GM12864 (cell line): ENCODE measurements at regions not wholly inside any gene's neighbourhood (a gene's known extent, or its start where the extent isn't known, plus 50 kb on each side); places are given as distances from the start of the nearest gene placed in this dataset.

Source experiments
- DNase-seq: peaks from one replicate; pipeline ENCODE4 v3.0.0-alpha.2; 2011; ENCODE audit warnings: low read depth
- H3K4me3 ChIP-seq: 2 replicates; pipeline ENCODE4 v1.5.1; 2011; ENCODE audit warnings: mild to moderate bottlenecking, low read depth, low read length, control low read depth
- TF ChIP-seq, protein P1 (sequence below): IDR thresholded peaks from 2 replicates; pipeline ENCODE4 v1.5.1; 2011; ENCODE audit warnings: low read depth, mild to moderate bottlenecking, moderate library complexity, low read length, control low read depth, inconsistent platforms; ENCODE audit errors: missing control alignments

DNA sequence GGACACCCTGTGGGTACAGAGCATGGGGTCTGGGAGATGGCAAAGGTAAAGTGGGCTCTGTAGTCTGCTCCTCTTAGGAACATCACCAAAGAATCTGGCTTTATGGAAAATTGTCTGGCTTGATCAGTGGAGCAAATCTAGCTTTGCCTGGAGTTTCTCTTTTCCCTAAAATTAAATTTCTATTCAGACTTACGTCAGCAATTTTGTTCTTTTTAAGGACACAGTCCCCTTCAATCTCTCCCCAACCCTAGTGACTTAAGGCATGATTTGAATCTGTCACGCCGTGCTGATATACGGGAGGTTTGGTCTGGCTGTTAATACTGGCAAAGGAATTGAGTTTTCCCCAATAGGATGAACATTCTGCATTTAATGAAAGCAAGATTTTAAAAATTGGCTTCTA, 72.3 kb upstream of the ERCC6L2 start:
- TF ChIP-seq, protein P1, sequence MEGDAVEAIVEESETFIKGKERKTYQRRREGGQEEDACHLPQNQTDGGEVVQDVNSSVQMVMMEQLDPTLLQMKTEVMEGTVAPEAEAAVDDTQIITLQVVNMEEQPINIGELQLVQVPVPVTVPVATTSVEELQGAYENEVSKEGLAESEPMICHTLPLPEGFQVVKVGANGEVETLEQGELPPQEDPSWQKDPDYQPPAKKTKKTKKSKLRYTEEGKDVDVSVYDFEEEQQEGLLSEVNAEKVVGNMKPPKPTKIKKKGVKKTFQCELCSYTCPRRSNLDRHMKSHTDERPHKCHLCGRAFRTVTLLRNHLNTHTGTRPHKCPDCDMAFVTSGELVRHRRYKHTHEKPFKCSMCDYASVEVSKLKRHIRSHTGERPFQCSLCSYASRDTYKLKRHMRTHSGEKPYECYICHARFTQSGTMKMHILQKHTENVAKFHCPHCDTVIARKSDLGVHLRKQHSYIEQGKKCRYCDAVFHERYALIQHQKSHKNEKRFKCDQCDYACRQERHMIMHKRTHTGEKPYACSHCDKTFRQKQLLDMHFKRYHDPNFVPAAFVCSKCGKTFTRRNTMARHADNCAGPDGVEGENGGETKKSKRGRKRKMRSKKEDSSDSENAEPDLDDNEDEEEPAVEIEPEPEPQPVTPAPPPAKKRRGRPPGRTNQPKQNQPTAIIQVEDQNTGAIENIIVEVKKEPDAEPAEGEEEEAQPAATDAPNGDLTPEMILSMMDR = no peak
- H3K4me3 ChIP-seq = no peak overlapping the region
- no peak for DNase-seq

DNA sequence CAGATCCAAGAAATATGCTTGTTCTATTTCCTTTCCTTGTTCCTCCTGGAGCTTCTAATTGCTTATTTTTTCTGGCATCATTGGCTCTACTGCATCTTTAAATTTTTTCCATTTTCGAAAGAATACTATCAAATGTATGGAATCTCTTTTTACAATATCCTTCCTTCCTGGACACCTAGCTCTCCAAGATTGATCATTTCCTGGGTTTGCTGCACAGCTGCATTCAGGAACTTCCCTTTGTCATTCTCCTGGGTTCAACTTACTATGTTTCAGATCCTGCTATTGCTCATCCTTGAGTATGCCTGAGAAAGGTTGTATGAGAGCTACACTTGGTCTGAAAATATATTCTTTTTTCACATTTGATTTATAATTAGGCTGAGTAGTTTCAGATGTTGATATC, 73.7 kb upstream of the ERCC6L2 start:
- no peak for DNase-seq
- no peak overlapping the region for H3K4me3 ChIP-seq
- TF ChIP-seq, protein P1 = no peak

- TF ChIP-seq, protein P1 = no peak
- H3K4me3 ChIP-seq = no peak overlapping the region
- no peak for DNase-seq
Observed at GRCh38 chr9:95796029-95796428, 79.5 kb upstream of the ERCC6L2 start.

DNA sequence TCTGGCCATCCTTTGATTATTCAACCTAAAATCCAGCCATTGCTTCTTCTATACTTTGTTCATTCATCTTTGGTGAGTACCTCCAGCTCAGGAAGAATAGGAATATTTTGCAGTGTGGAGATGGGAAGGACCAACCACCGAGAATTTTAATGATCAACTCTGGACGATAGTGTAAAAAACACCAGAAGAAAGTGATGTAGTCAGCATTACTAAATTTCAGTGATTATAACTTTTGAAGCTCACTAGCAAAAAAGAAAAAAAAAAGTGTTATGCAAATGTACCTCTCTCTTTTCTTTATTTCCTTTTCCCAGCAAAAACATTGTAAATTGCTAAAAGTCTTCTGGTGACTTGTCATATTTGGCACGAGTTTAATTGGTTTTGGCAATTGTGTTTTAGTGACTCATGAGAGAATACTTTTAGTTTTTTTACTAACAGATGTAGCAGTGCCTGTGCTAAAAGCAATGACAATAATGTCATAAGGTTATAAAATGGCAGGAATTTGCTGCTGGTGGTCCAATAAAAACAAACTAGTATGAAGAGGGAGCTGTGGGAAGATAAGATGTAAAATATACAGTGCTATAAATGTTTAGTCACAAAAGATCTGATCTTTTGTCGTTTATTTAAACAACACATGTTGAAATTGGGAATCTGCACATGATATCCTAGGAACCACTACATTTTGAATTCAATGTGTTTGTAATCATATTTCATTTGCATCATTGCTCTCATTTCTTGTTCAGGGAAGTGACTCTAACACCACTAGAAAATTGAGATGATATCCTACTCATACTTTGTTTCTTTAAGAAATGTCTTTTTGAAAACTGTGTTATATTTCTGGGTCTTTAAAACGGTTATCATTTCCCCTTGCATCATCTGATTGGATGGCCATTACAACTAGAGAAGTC, 81.3 kb upstream of the ERCC6L2 start:
- no peak overlapping the region for H3K4me3 ChIP-seq
- no peak for DNase-seq
- TF ChIP-seq, protein P1 = no peak

DNA sequence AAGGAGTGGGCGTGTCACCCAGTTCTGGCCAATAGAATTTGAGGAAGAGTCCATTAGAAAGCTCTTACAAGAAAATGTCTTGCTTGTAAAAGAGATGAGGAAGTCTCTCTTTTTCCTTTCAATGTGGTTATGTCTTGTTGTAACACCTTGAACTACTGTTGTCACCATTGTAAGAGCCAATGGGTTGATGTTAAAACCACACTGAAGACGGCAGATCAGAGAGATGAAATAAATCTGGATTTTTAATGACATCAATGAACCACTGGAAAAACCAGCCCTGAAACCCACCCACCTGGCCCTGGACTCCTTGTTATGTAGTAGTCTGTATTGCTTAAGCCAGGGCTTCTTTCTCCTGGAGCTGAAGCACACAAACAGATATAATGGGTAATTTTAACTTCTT, 83.8 kb upstream of the ERCC6L2 start:
- H3K4me3 ChIP-seq = no peak overlapping the region
- no peak for DNase-seq
- TF ChIP-seq, protein P1 = no peak

- DNase-seq = no peak
- H3K4me3 ChIP-seq = no peak overlapping the region
- TF ChIP-seq, protein P1 = no peak
Observed at GRCh38 chr9:95791286-95791685, 84.2 kb upstream of the ERCC6L2 start.

DNA sequence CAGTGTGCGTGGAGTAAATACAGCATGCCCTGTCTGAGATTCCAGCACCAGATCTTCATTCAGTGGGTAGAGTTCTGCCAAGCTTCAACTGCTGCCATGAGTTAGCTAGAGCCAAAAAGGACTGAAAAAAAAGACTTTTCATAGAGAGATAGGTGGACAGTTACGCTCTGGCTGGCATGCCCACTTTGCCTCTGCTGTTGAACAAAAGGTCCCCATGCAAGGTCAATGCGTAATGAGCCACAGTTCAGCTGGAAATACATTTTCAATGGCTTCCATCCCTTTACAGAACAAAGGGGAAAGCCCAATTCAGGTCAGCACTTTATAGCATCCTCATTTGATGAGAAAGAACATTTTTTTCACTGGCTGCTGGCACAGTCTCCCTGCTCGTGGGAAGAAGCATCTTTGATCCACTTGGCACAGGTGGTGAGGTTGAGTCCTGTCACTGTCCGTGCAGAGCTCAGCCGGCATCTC, 86.9 kb upstream of the ERCC6L2 start:
- TF ChIP-seq, protein P1 = no peak
- DNase-seq = no peak

More for the DNA sequence above, 86.9 kb upstream of the ERCC6L2 start:
- no peak overlapping the region for H3K4me3 ChIP-seq
